Urothelium cell line (cell line): ENCODE measurements at regions not wholly inside any gene's neighbourhood (a gene's known extent, or its start where the extent isn't known, plus 50 kb on each side); places are given as distances from the start of the nearest gene placed in this dataset.

Experiments used
- DNase-seq: peaks from one replicate; pipeline ENCODE4 v3.0.0; 2011; ENCODE audit warnings: low spot score, mixed read lengths
- FAIRE-seq: peaks from 2 replicates; lab custom pipeline; 2011; peaks lifted over from hg19 to GRCh38; lab: Jason Lieb, UNC

- FAIRE-seq, result no peak
These were observed 57.2 kb downstream of the SOX1 start for GRCh38 chr13:112124141-112124540.

GRCh38 chr13:112127564-112128330 is 60.8 kb downstream of the SOX1 start:
- DNase-seq, result no peak
- peak; percentile 87 for FAIRE-seq

More at GRCh38 chr13:112124141-112124540, 57.2 kb downstream of the SOX1 start:
- no peak for DNase-seq

- FAIRE-seq (no peak), DNase-seq (no peak)
These were observed 61.3 kb downstream of the SOX1 start for GRCh38 chr13:112128331-112128610.

GRCh38 chr13:112130418-112130817 is 63.5 kb downstream of the SOX1 start:
- DNase-seq (no peak), FAIRE-seq (no peak)

- FAIRE-seq, result no peak
- no peak for DNase-seq
These were observed 64.2 kb downstream of the SOX1 start for GRCh38 chr13:112131081-112131712.

GRCh38 chr13:112131713-112132113 is 64.8 kb downstream of the SOX1 start:
- no peak for FAIRE-seq
- DNase-seq, result no peak

- no peak for DNase-seq
- no peak for FAIRE-seq
These were observed 65.2 kb downstream of the SOX1 start for GRCh38 chr13:112132142-112132541.

GRCh38 chr13:112132619-112133018 is 65.7 kb downstream of the SOX1 start:
- FAIRE-seq, result no peak
- DNase-seq, result no peak

GRCh38 chr13:112133499-112134390 is 66.8 kb downstream of the SOX1 start:
- no peak for DNase-seq
- no peak for FAIRE-seq

GRCh38 chr13:112134391-112135075 is 67.6 kb downstream of the SOX1 start:
- peak; percentile 35 for DNase-seq
- peak; percentile 32 for FAIRE-seq

GRCh38 chr13:112136095-112136494 is 69.1 kb downstream of the SOX1 start:
- DNase-seq, result no peak
- no peak for FAIRE-seq

- DNase-seq (no peak), FAIRE-seq (no peak)
These were observed 70.2 kb downstream of the SOX1 start for GRCh38 chr13:112137144-112137543.

- peak; percentile 37 for FAIRE-seq
- DNase-seq, result no peak
These were observed 73.4 kb downstream of the SOX1 start for GRCh38 chr13:112140366-112140765.

GRCh38 chr13:112141643-112142400 is 74.9 kb downstream of the SOX1 start:
- DNase-seq (no peak), FAIRE-seq (no peak)

- FAIRE-seq (peak; percentile 82), DNase-seq (no peak)
These were observed 75.5 kb downstream of the SOX1 start for GRCh38 chr13:112142401-112142930.

GRCh38 chr13:112143046-112143752 is 76.2 kb downstream of the SOX1 start:
- DNase-seq (no peak), FAIRE-seq (no peak)

- FAIRE-seq, result no peak
- DNase-seq, result no peak
These were observed 77.0 kb downstream of the SOX1 start for GRCh38 chr13:112143753-112144615.
